Kidney capillary endothelial cell (primary cell): ENCODE measurements at regions not wholly inside any gene's neighbourhood (a gene's known extent, or its start where the extent isn't known, plus 50 kb on each side); places are given as distances from the start of the nearest gene placed in this dataset.

Experiments
- DNase-seq: peaks from one replicate; pipeline ENCODE4 v3.0.0-alpha.2; 2018; ENCODE audit warnings: low spot score

GRCh38 chr7:131188367-131189339 lies 139.0 kb upstream of the MKLN1 start:
- peak; percentile 29 for DNase-seq

- no peak for DNase-seq
Measured at GRCh38 chr7:131189488-131189887, 138.2 kb upstream of the MKLN1 start.

- no peak for DNase-seq
Measured at GRCh38 chr7:131190146-131190545, 137.5 kb upstream of the MKLN1 start.

GRCh38 chr7:131190581-131190980 lies 137.1 kb upstream of the MKLN1 start:
- no peak for DNase-seq

- DNase-seq: no peak
Measured at GRCh38 chr7:131194070-131194865, 133.4 kb upstream of the MKLN1 start.

GRCh38 chr7:131196803-131197202 lies 130.9 kb upstream of the MKLN1 start:
- DNase-seq: no peak

GRCh38 chr7:131197920-131198615 lies 129.6 kb upstream of the MKLN1 start:
- no peak for DNase-seq

- no peak for DNase-seq
Measured at GRCh38 chr7:131202451-131202850, 125.2 kb upstream of the MKLN1 start.

- no peak for DNase-seq
Measured at GRCh38 chr7:131203291-131203976, 124.2 kb upstream of the MKLN1 start.

GRCh38 chr7:131208777-131209176 lies 118.9 kb upstream of the MKLN1 start:
- no peak for DNase-seq

- DNase-seq: no peak
Measured at GRCh38 chr7:131210618-131211017, 117.1 kb upstream of the MKLN1 start.

- no peak for DNase-seq
Measured at GRCh38 chr7:131211500-131211899, 116.2 kb upstream of the MKLN1 start.

- no peak for DNase-seq
Measured at GRCh38 chr7:131212114-131212513, 115.6 kb upstream of the MKLN1 start.

- no peak for DNase-seq
Measured at GRCh38 chr7:131218727-131219128, 108.9 kb upstream of the MKLN1 start.

GRCh38 chr7:131219312-131220041 lies 108.2 kb upstream of the MKLN1 start:
- no peak for DNase-seq

- no peak for DNase-seq
Measured at GRCh38 chr7:131221061-131221460, 106.6 kb upstream of the MKLN1 start.

GRCh38 chr7:131222171-131222570 lies 105.5 kb upstream of the MKLN1 start:
- DNase-seq: no peak

GRCh38 chr7:131223151-131223550 lies 104.5 kb upstream of the MKLN1 start:
- DNase-seq: no peak

- DNase-seq: no peak
Measured at GRCh38 chr7:131224996-131225395, 102.7 kb upstream of the MKLN1 start.

GRCh38 chr7:131225619-131226513 lies 101.8 kb upstream of the MKLN1 start:
- DNase-seq: no peak
